ENCODE measurements at regions not wholly inside any gene's neighbourhood (a gene's known extent, or its start where the extent isn't known, plus 50 kb on each side); places are given as distances from the start of the nearest gene placed in this dataset.

- TF ChIP-seq CTCF (IDR thresholded peaks at IDR 0.05) (no peak), EZH2 (IDR thresholded peaks at IDR 0.05; ENCODE audit: borderline replicate concordance, insufficient read depth, low read depth, low read length, poor library complexity, severe bottlenecking) (no peak)
Observed at GRCh38 chr12:87802721-87803011, 226.5 kb downstream of the C12orf50 start.

Data from B cell (primary cell).